Astrocyte of the cerebellum (primary cell): ENCODE measurements at regions not wholly inside any gene's neighbourhood (a gene's known extent, or its start where the extent isn't known, plus 50 kb on each side); places are given as distances from the start of the nearest gene placed in this dataset.
A peak's percentile ranks its signal among the peaks of the same experiment; 100 is the strongest.

Experiments used
- DNase-seq: peaks from one replicate; pipeline ENCODE4 v3.0.0-alpha.2; 2011; ENCODE audit warnings: low read depth
- H3K4me3 ChIP-seq: 2 replicates; pipeline ENCODE4 v1.5.1; 2011; ENCODE audit warnings: mild to moderate bottlenecking, low read depth, low read length, moderate library complexity
- in situ Hi-C: cut with HindIII; loops from 2 replicates; pipeline ENCODE4 v1.10.0; 2017; ENCODE audit warnings: low sequenced_read_pairs
- TF ChIP-seq, protein P1 (sequence below): IDR thresholded peaks from 2 replicates; pipeline ENCODE4 v1.5.1; 2012; ENCODE audit warnings: low read length, low read depth, moderate library complexity, mild to moderate bottlenecking; ENCODE audit errors: missing control alignments

DNA sequence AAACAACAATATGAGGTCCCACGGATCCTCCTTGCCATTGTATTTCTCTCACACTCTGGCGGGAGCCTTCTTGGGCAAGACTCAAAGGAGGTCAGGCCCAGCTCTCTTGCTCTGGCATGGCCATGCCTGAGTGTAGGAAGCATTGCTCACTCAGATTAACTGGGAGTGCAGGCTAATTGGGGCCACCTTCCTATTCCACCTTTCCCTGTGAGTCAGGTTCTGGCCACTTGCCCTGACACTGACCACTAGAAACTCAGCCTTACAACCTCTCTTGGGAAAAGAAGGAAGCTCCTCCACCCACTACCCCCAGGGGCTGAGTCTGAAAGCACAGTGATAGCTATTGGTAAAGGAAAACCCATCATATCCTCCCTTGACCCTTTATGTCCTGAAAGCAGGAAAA lies 121.8 kb upstream of the NTM start:
- TF ChIP-seq, protein P1, sequence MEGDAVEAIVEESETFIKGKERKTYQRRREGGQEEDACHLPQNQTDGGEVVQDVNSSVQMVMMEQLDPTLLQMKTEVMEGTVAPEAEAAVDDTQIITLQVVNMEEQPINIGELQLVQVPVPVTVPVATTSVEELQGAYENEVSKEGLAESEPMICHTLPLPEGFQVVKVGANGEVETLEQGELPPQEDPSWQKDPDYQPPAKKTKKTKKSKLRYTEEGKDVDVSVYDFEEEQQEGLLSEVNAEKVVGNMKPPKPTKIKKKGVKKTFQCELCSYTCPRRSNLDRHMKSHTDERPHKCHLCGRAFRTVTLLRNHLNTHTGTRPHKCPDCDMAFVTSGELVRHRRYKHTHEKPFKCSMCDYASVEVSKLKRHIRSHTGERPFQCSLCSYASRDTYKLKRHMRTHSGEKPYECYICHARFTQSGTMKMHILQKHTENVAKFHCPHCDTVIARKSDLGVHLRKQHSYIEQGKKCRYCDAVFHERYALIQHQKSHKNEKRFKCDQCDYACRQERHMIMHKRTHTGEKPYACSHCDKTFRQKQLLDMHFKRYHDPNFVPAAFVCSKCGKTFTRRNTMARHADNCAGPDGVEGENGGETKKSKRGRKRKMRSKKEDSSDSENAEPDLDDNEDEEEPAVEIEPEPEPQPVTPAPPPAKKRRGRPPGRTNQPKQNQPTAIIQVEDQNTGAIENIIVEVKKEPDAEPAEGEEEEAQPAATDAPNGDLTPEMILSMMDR: no peak
- in situ Hi-C loops: no loop called here
- peak; percentile 11 for DNase-seq
- no peak overlapping the region for H3K4me3 ChIP-seq

DNA sequence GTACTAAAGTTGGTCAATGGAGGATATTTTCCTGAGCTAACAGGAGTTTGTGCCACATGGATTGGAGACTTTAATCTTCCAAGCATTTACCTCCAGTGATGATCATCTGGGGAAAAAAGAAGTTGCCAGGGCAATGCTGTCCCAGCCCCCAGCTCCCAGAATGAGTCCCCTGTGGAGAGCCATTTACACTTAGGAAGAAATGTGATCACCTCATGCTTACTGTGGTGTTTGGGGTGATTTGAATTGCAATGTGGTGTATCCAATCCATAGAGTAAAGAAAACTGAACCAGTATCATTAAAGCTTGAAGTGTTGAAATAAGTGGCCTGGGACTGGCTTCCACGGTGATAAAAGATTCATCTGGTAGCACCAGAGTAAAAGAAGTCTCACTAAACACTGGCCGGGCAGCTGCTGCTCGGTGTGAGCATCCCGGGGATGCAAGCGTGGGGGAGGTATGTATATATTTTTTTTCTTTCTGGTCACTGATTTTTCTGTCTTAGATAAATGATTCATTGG lies 117.2 kb upstream of the NTM start:
- TF ChIP-seq, protein P1: no peak
- H3K4me3 ChIP-seq: no peak overlapping the region
- in situ Hi-C loops: no loop called here
- no peak for DNase-seq

DNA sequence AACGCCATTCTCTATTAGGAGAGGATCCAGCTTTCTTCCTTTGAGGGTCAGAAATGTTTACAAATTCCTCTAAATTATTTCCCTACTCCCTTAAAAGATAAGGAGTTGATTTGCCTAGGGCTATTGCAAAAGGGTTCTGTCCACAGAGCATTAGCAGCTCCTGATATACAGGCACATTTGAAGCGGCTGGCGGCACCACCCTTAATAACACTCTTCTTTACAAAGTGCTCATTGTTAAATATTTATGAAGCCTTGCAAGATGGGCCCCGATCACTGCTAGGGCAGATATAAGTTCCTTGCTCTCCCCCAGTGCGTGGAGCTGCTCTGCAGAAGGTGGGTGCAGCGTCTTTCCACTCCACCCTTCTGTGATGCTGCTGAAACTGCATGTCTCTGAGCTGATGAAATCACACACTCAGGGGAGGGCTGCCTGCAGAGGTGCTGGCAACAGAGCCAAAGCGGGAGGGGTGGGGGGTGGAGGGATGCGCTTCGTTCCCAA lies 116.7 kb upstream of the NTM start:
- no peak for DNase-seq
- in situ Hi-C loops: no loop called here
- TF ChIP-seq, protein P1: no peak
- H3K4me3 ChIP-seq: no peak overlapping the region

DNA sequence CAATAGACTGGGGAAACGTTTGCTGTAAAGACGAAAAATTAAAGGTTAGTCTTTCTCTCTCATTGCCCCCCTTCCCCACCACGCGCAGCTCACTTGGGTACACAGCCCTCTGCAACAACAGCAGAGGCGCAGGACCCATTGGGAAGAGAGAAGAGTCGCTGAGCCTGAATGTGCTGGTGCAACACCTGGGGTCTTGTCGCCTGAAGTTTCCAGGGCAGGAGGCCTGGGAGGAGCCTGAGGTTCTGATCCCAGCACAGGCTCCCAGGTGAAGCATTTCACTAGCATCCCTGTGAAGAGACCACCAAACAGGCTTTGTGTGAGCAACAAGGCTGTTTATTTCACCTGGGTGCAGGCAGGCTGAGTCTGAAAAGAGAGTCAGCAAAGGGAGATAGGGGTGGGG lies 116.2 kb upstream of the NTM start:
- TF ChIP-seq, protein P1: no peak
- in situ Hi-C loops: no loop called here

DNA sequence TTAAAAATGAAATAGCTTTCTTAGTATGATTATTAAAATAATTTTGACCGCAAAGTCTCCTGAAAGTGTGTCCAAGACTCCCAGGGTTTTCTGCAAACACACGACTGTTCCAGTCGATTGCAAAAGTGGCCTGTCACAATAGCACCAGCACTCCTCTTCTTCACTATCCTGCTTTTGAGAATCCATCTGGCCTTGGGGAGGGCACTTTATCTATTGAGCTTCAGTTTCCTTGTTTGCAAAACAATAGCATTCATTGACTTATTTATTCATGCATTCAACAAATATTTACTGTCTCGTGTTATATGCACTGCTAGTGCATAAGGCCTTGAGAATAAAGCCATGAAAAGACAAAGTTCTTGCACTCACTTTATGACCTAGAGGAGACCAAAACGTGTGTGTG lies 96.2 kb upstream of the NTM start:
- in situ Hi-C loops: no loop called here
- H3K4me3 ChIP-seq: no peak overlapping the region
- TF ChIP-seq, protein P1: no peak
- no peak for DNase-seq

More for the DNA sequence above, 116.2 kb upstream of the NTM start:
- no peak overlapping the region for H3K4me3 ChIP-seq
- DNase-seq: no peak

DNA sequence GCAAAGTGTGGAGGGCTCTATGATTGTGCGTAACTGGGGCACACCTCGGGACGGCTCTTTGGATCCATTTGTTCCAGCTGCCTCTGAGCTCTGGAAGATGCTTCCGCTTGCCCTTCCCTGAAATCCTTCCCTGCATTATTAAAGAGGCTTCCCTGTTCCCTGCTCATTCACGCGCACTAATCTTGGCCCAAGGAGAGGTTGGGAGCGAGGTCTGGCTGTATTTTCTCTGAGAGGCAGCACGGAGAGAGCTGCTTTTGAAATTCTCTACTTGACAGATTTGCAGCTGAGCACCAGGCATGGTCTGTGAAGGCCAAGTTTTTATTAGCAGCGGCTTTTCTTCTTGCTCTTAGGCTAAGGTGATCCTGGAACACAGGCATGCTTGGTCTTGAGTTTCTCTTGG lies 94.8 kb upstream of the NTM start:
- in situ Hi-C loops: no loop called here

More for the DNA sequence above, 94.8 kb upstream of the NTM start:
- TF ChIP-seq, protein P1: no peak
- no peak overlapping the region for H3K4me3 ChIP-seq
- no peak for DNase-seq
